Spleen (tissue), 11 donors: ENCODE measurements at regions not wholly inside any gene's neighbourhood (a gene's known extent, or its start where the extent isn't known, plus 50 kb on each side); places are given as distances from the start of the nearest gene placed in this dataset.

Experiments
- DNase-seq: peaks from one replicate; pipeline ENCODE4 v3.0.0-alpha.2; 2020
- H3K27ac ChIP-seq, 8 donors: fragments of 200-600 bp; sonication (generic) in 7 of 8; 1 replicate in 4 of 8; 2 replicates in 4 of 8; pipeline versions ENCODE4 v1.5.0 to v1.8.0; 2016 to 2021; ENCODE audit warnings: inconsistent platforms in 4 of 8, mild to moderate bottlenecking in 4 of 8, moderate library complexity in 1 of 8
- H3K27me3 ChIP-seq, 7 donors: fragments of 200-600 bp; sonication (generic) in 6 of 7; replicated peaks in 1 of 7; 1 replicate in 4 of 7; 2 replicates in 3 of 7; pipeline versions ENCODE4 v1.5.0 to v1.8.0; 2016 to 2021; ENCODE audit warnings: inconsistent platforms in 3 of 7, mild to moderate bottlenecking in 1 of 7
- H3K36me3 ChIP-seq, 6 donors: fragments of 200-600 bp; sonication (generic) in 5 of 6; 1 replicate in 4 of 6; 2 replicates in 2 of 6; pipeline versions ENCODE4 v1.5.0 to v1.8.0; 2016 to 2021; ENCODE audit warnings: inconsistent platforms in 2 of 6
- H3K4me1 ChIP-seq, 6 donors: fragments of 200-600 bp; sonication (generic) in 5 of 6; 1 replicate in 3 of 6; 2 replicates in 3 of 6; pipeline versions ENCODE4 v1.5.0 to v1.8.0; 2016 to 2021; ENCODE audit warnings: inconsistent platforms in 3 of 6
- H3K4me3 ChIP-seq, 8 donors: fragments of 200-600 bp; sonication (generic) in 7 of 8; 1 replicate in 4 of 8; 2 replicates in 4 of 8; pipeline versions ENCODE4 v1.5.0 to v1.8.0; 2016 to 2021; ENCODE audit warnings: inconsistent platforms in 4 of 8, mild to moderate bottlenecking in 4 of 8, moderate library complexity in 2 of 8
- H3K9me3 ChIP-seq, 8 donors: fragments of 200-600 bp; sonication (generic) in 7 of 8; 1 replicate in 4 of 8; 2 replicates in 4 of 8; pipeline versions ENCODE4 v1.5.0 to v1.8.0; 2016 to 2021; ENCODE audit warnings: inconsistent platforms in 4 of 8
- CTCF ChIP-seq, 11 experiments: fragments of 200-600 bp in 7 of 11; fragments of 450-650 bp in 4 of 11; sonication (generic) in 4 of 11; IDR thresholded peaks in 8 of 11; conservative IDR thresholded peaks in 3 of 11; 1 replicate in 7 of 11; 2 replicates in 4 of 11; pipeline versions ENCODE4 v1.4.0 to v1.8.0; 2016 to 2021; ENCODE audit warnings: antibody characterized with exemption in 11 of 11, inconsistent platforms in 4 of 11, mild to moderate bottlenecking in 1 of 11
- POLR2A ChIP-seq, 3 donors: fragments of 450-650 bp; IDR thresholded peaks; one replicate each; pipeline ENCODE4 v1.5.1; 2017; ENCODE audit warnings: antibody characterized with exemption in 3 of 3, mild to moderate bottlenecking in 1 of 3
- POLR2AphosphoS5 ChIP-seq, 3 donors: sonication (generic); formaldehyde crosslinking; IDR thresholded peaks; one replicate each; pipeline ENCODE4 v1.5.1; 2017; ENCODE audit warnings: antibody characterized with exemption in 3 of 3
- WGBS, 5 donors: extraction: QIAGEN DNeasy Blood & Tissue Kit in 3 of 5; methylation state at CpG; one replicate each; pipeline versions ENCODE4 v1.1.5 to v1.1.7; 2013 to 2018; 5-methylcytosine and 5-hydroxymethylcytosine counted together
- intact Hi-C: fragments of 100-400 bp; cut with DNase I; formaldehyde crosslinking; loops from one replicate; pipeline ENCODE4 v1.15.0; 2023; ENCODE audit warnings: low total_unique reads
- donor health status: healthy with polysubstance abuse.
- donor health status: DM: no; HTN: no; CAD: no; lungs with moderate emphysema.
- donor health status: DM: no; HTN: no; CAD: no.
- donor health status: Bipolar disorder and iron deficiency.
- donor health status: healthy.
- donor health status: DM: no; HTN: no; CAD: no.
- donor health status: DM: yes; HTN: yes; CAD: no.

- no peak for DNase-seq
- no peak overlapping the region for H3K4me3 ChIP-seq
- 78 to 87% (median 81%) methylated on average over 1 of the region's 1 CpG for WGBS, 5 donors
- no peak overlapping the region for H3K27ac ChIP-seq
- H3K4me1 ChIP-seq: no peaks in the 10 kb centered on the region
- intact Hi-C loops: no loop called here
- no peaks in the 10 kb centered on the region for H3K36me3 ChIP-seq
- H3K27me3 ChIP-seq: no peaks in the 10 kb centered on the region
- no peaks in the 10 kb centered on the region for H3K9me3 ChIP-seq
- TF ChIP-seq POLR2A (IDR thresholded peaks at IDR 0.05) (no peak), POLR2AphosphoS5 (IDR thresholded peaks at IDR 0.05) (no peak), CTCF (IDR thresholded peaks at IDR 0.05 in 8 of 11, conservative IDR thresholded peaks at IDR 0.05 in 3 of 11) (no peak)
These were observed 95.5 kb upstream of the ST6GAL2 start for GRCh38 chr2:106981491-106981890.

GRCh38 chr2:106982350-106982749 lies 96.4 kb upstream of the ST6GAL2 start:
- DNase-seq: no peak
- Histone ChIP-seq H3K4me3 (no peak overlapping the region), H3K27me3 (no peaks in the 10 kb centered on the region), H3K9me3 (no peaks in the 10 kb centered on the region), H3K4me1 (no peaks in the 10 kb centered on the region), H3K36me3 (no peaks in the 10 kb centered on the region), H3K27ac (no peak overlapping the region)
- intact Hi-C loops: no loop called here
- TF ChIP-seq POLR2AphosphoS5 (IDR thresholded peaks at IDR 0.05) (no peak), POLR2A (IDR thresholded peaks at IDR 0.05) (no peak), CTCF (IDR thresholded peaks at IDR 0.05 in 8 of 11, conservative IDR thresholded peaks at IDR 0.05 in 3 of 11) (no peak)
- WGBS, 5 donors: 65 to 90% (median 76%) methylated on average over 1 of the region's 1 CpG

GRCh38 chr2:106983305-106983704 lies 97.3 kb upstream of the ST6GAL2 start:
- TF ChIP-seq POLR2A (IDR thresholded peaks at IDR 0.05) (no peak), POLR2AphosphoS5 (IDR thresholded peaks at IDR 0.05) (no peak), CTCF (IDR thresholded peaks at IDR 0.05 in 8 of 11, conservative IDR thresholded peaks at IDR 0.05 in 3 of 11) (no peak)
- no peaks in the 10 kb centered on the region for H3K9me3 ChIP-seq
- no peak overlapping the region for H3K27ac ChIP-seq
- no peaks in the 10 kb centered on the region for H3K27me3 ChIP-seq
- no peak for DNase-seq
- no peaks in the 10 kb centered on the region for H3K4me1 ChIP-seq
- WGBS, 5 donors: 82 to 94% (median 89%) methylated on average over 4 of the region's 4 CpGs
- intact Hi-C loops: no loop called here
- no peaks in the 10 kb centered on the region for H3K36me3 ChIP-seq
- no peak overlapping the region for H3K4me3 ChIP-seq

GRCh38 chr2:106988361-106988760 lies 102.4 kb upstream of the ST6GAL2 start:
- WGBS, 5 donors: 63 to 91% (median 79%) methylated on average over 1 of the region's 1 CpG
- intact Hi-C loops: no loop called here
- Histone ChIP-seq H3K4me1 (no peaks in the 10 kb centered on the region), H3K27ac (no peak overlapping the region), H3K4me3 (no peak overlapping the region), H3K9me3 (no peaks in the 10 kb centered on the region), H3K36me3 (no peaks in the 10 kb centered on the region), H3K27me3 (no peaks in the 10 kb centered on the region)
- no peak for DNase-seq
- TF ChIP-seq POLR2A (IDR thresholded peaks at IDR 0.05) (no peak), CTCF (IDR thresholded peaks at IDR 0.05 in 8 of 11, conservative IDR thresholded peaks at IDR 0.05 in 3 of 11) (no peak), POLR2AphosphoS5 (IDR thresholded peaks at IDR 0.05) (no peak)
